Lower lobe of right lung (tissue), 2 donors: ENCODE measurements at regions not wholly inside any gene's neighbourhood (a gene's known extent, or its start where the extent isn't known, plus 50 kb on each side); places are given as distances from the start of the nearest gene placed in this dataset.

ENCODE experiments used
- ATAC-seq, 2 donors: fragments of 200-7000 bp; cut with Tn5 transposase; one replicate each; pipeline ENCODE4 v1.9.1; 2020 to 2022; ENCODE audit warnings: mild to moderate bottlenecking in 2 of 2, moderate library complexity in 2 of 2
- DNase-seq: peaks from one replicate; pipeline ENCODE4 v3.0.0-alpha.2; 2020
- H3K27ac ChIP-seq: fragments of 200-600 bp; one replicate; pipeline ENCODE4 v1.8.0; 2022
- H3K27me3 ChIP-seq: fragments of 200-600 bp; one replicate; pipeline ENCODE4 v1.8.0; 2022; ENCODE audit warnings: low read depth
- H3K36me3 ChIP-seq: fragments of 200-600 bp; one replicate; pipeline ENCODE4 v1.8.0; 2022; ENCODE audit warnings: mild to moderate bottlenecking
- H3K4me1 ChIP-seq: fragments of 200-600 bp; one replicate; pipeline ENCODE4 v1.8.0; 2022
- H3K4me3 ChIP-seq: fragments of 200-600 bp; one replicate; pipeline ENCODE4 v1.8.0; 2022; ENCODE audit warnings: mild to moderate bottlenecking
- H3K9me3 ChIP-seq: fragments of 200-600 bp; one replicate; pipeline ENCODE4 v1.8.0; 2022
- CTCF ChIP-seq: fragments of 200-600 bp; IDR thresholded peaks from one replicate; pipeline ENCODE4 v1.8.0; 2022; ENCODE audit warnings: antibody characterized with exemption, mild to moderate bottlenecking
- intact Hi-C: fragments of 100-400 bp; cut with DNase I; formaldehyde crosslinking; loops from one replicate; pipeline ENCODE4 v1.11.0; 2022
- donor health status: DM: no; HTN: yes; CAD: no; lungs with severe emphysema.

- H3K9me3 ChIP-seq = no peaks in the 10 kb centered on the region
- H3K36me3 ChIP-seq = no peaks in the 10 kb centered on the region
- intact Hi-C loops = no loop called here
- no peak for TF ChIP-seq CTCF
- H3K27ac ChIP-seq = no peak overlapping the region
- no peaks in the 10 kb centered on the region for H3K27me3 ChIP-seq
- DNase-seq (no peak), ATAC-seq (no peak)
- no peaks in the 10 kb centered on the region for H3K4me1 ChIP-seq
- no peak overlapping the region for H3K4me3 ChIP-seq
Observed at GRCh38 chr10:90418869-90419652, 438.8 kb downstream of the HTR7 start.

- intact Hi-C loops = no loop called here
- Histone ChIP-seq H3K9me3 (no peaks in the 10 kb centered on the region), H3K27ac (no peak overlapping the region), H3K36me3 (no peaks in the 10 kb centered on the region), H3K27me3 (no peaks in the 10 kb centered on the region), H3K4me1 (no peaks in the 10 kb centered on the region), H3K4me3 (no peak overlapping the region)
- ATAC-seq (no peak), DNase-seq (no peak)
- TF ChIP-seq CTCF = no peak
Observed at GRCh38 chr10:90420637-90421318, 437.1 kb downstream of the HTR7 start.

GRCh38 chr10:90421874-90422273, 436.0 kb downstream of the HTR7 start:
- no peak for DNase-seq
- Histone ChIP-seq H3K27me3 (no peaks in the 10 kb centered on the region), H3K4me3 (no peak overlapping the region), H3K36me3 (no peaks in the 10 kb centered on the region), H3K9me3 (no peaks in the 10 kb centered on the region), H3K4me1 (no peaks in the 10 kb centered on the region), H3K27ac (no peak overlapping the region)
- no peak for ATAC-seq
- TF ChIP-seq CTCF = no peak
- intact Hi-C loops = no loop called here

GRCh38 chr10:90424730-90425129, 433.1 kb downstream of the HTR7 start:
- Histone ChIP-seq H3K4me3 (no peak overlapping the region), H3K4me1 (no peaks in the 10 kb centered on the region), H3K27me3 (no peaks in the 10 kb centered on the region), H3K9me3 (no peaks in the 10 kb centered on the region), H3K36me3 (no peaks in the 10 kb centered on the region), H3K27ac (no peak overlapping the region)
- no peak for TF ChIP-seq CTCF
- no peak for ATAC-seq
- DNase-seq = no peak
- intact Hi-C loops = no loop called here

- no peaks in the 10 kb centered on the region for H3K9me3 ChIP-seq
- H3K27me3 ChIP-seq = no peaks in the 10 kb centered on the region
- no peak for ATAC-seq
- no peak overlapping the region for H3K4me3 ChIP-seq
- H3K4me1 ChIP-seq = no peaks in the 10 kb centered on the region
- intact Hi-C loops = no loop called here
- DNase-seq = no peak
- H3K27ac ChIP-seq = no peak overlapping the region
- TF ChIP-seq CTCF = no peak
- H3K36me3 ChIP-seq = no peaks in the 10 kb centered on the region
Observed at GRCh38 chr10:90430186-90430585, 427.7 kb downstream of the HTR7 start.
